Left cardiac atrium (tissue), 4 donors: ENCODE measurements at regions not wholly inside any gene's neighbourhood (a gene's known extent, or its start where the extent isn't known, plus 50 kb on each side); places are given as distances from the start of the nearest gene placed in this dataset.
A peak's percentile ranks its signal among the peaks of the same experiment; 100 is the strongest.

Source experiments
- ATAC-seq, 2 donors: fragments of 200-7000 bp; cut with Tn5 transposase; one replicate each; pipeline ENCODE4 v1.9.1; 2020; ENCODE audit warnings: mild to moderate bottlenecking in 2 of 2, moderate library complexity in 2 of 2
- DNase-seq: peaks from one replicate; pipeline ENCODE4 v3.0.0-alpha.2; 2020
- intact Hi-C, 2 donors: fragments of 100-400 bp; cut with DNase I; formaldehyde crosslinking; loops; one replicate each; pipeline versions ENCODE4 v1.14.1 to v1.15.1; 2022 to 2023
- donor health status: DM: no; HTN: yes; CAD: no.
- donor health status: DM: no; HTN: yes; CAD: no; lungs with severe emphysema.
- donor health status: DM: yes; HTN: yes; CAD: no.
- donor health status: Dilated cardiomyopathy.

DNA sequence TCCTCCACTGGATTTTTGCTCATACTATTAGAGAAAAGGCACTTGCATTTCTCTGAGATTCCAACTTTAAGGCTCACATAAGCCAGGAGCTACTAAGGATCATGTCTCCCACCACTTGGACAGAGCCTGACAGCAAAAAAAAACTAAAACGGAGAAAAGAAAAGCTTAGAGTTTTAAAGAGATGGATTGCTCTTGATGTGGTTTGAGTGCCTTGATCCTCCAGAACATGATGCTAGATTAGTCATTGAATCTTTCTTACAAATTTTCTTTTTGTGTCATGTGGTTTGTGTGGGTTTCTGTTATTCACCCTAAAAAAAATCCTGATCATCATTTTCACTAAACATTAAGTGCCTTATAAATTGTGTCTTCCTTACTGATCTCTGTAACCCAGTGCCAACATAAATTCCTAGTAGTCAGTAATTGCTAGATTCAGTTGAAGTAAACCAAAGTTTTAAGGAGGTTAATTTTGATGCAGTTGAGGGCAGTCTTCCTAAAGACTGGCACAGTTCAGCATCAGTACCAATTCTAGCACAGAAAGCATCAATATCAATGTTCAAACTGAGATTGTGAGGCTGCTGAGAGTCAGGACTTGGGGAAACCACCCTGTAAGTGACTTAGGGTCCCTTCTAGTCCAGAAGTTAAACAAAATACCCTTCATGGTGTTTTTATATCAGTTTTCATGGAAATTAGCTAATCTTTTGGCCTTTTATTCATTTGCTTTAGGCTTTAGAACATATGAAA, 206.3 kb downstream of the RAD51AP2 start:
- DNase-seq (no peak), ATAC-seq (no peak)
- intact Hi-C loops: loop anchor here (10.0 kb wide), 2 partner anchors 353 to 537 kb away; no protein-coding TSS in a partner anchor

DNA sequence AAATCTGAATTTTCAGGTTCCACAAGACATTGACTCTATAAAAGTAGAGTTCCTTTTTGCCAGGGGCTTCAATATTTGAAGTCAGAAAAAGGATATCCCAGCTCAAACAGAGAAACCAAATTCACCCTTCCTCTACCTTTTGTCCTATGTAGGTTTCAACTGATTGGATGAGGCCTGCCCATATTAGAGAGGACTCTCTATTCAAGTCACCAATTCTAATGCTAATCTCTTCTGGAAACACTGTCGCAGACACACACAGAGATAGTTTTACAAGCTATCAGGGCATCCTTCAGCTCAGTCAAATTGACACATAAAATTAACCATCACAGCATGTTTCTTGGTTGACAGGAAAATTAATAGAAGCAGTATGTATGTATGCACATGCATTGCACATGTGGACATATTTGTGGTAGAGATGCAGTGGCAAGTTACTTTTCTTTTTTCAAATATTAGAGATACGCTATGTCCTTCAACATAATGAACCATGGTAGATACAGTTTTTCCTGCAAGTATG, 207.1 kb downstream of the RAD51AP2 start:
- intact Hi-C loops: loop anchor here (10.0 kb wide), 2 partner anchors 354 to 536 kb away; no protein-coding TSS in a partner anchor
- no peak for ATAC-seq
- DNase-seq: no peak

DNA sequence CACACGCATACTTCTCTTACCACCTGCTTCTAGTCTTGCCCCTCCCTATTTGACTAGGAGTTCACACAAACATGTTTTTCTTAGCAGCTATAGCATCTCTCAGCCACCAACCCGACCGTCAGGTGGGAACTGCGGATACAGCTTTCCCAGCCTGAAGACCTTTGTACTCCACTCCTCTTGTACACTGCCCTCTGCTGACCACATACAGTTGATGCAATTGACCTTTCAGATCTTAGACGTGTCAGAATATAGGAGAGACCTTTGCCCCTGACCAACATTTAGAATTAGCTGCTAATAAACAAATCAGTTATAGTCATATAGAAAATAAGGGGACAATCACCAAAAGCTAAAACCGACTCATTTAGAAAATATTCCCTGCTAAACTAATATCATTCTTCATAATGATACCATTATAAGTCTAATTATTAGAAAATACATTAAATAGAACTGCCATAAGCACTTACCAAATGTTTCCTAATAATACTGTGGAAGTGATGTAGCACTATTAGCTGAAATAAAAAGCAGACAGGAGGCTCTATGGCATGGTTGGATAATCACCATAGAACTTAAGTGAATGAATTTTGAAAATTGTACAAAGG, 208.4 kb downstream of the RAD51AP2 start:
- peak in 1 of 2 donors; percentile 70 for ATAC-seq
- DNase-seq: no peak
- intact Hi-C loops: loop anchor here (5.0 to 10.0 kb wide), 3 partner anchors 355 to 538 kb away; no protein-coding TSS in a partner anchor

DNA sequence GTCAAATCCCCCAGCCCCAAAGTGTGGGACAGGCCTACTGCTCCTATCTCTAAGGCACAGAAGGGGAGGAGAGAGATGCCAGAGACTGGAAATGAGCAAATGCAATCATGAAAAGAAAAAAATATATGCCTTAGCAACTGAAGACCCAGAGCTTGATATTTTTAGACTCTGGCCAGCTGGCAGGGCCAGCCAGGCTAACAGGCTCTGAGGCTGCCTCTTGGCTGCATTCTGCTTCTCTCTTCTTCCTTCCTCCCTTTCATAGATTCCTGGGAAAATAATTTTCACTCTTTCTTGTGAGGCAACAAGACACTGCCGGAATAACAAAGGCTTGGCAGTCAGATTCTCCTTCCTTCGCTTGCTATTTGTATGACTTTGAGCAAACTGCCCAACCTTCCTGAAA, 209.1 kb downstream of the RAD51AP2 start:
- DNase-seq (no peak), ATAC-seq (no peak)
- intact Hi-C loops: loop anchor here in 1 of 2 donors (5.0 kb wide), 1 partner anchor 537 kb away; no protein-coding TSS in a partner anchor

DNA sequence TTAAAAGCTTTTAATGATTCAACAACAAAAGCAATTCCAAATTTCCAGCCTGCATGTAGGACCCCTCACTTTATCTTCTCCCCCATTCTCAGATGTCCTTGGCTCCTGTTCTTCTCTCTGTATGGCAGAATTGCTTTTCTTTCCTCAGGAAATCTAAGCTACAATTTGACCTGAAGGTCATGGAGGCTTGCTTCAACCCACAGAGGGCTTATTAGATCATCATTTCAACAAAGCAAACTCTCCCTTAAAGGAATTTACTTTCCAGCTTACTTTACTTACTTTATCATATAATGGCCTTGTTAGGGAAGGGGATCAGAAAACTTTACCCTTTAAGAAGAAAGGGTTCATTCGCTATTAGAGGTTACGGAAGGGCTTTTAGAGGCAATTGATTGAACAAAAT, 211.5 kb downstream of the RAD51AP2 start:
- no peak for ATAC-seq
- intact Hi-C loops: loop anchor here in 1 of 2 donors (5.0 kb wide), 1 partner anchor 534 kb away; no protein-coding TSS in a partner anchor
- DNase-seq: no peak

DNA sequence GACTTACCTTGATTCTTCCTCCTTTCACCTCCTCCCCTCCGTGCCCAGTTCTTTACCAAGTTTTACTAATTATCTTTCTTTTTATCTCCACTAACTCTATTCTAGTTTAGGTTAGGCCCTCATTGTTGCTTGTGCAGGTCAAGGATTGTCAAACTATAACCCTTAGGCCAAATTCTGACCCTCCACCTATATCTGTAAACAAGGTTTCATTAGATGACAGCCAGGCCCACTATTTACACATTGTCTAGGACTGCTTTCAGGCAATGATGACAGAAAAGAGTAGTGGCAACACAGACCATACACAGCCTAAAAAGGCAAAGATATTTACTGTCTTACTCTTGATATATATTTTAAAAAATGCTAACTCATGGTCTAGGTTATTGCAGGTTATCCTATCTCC, 212.0 kb downstream of the RAD51AP2 start:
- intact Hi-C loops: loop anchor here in 1 of 2 donors (5.0 kb wide), 1 partner anchor 534 kb away; no protein-coding TSS in a partner anchor
- no peak for DNase-seq
- ATAC-seq: no peak

DNA sequence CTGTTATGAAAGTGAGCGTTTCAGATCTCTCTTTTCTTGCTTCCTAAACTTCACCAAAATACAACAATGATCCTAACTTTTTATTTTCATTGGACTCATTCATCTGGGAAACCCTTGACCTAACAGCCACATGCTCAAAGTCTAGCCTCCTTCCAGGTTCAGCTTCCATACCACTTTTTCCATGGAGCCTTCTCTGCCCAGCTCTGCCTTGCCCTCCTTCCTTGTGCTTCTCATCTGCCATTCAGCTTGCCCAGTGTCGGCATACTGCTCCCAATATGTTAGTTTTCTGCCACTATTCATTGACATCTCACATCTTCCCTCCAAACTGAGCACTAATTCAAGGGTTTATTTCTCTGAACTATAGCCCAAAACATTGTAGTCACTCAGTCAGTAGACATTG, 214.7 kb downstream of the RAD51AP2 start:
- DNase-seq: no peak
- ATAC-seq: no peak
- intact Hi-C loops: no loop called here

DNA sequence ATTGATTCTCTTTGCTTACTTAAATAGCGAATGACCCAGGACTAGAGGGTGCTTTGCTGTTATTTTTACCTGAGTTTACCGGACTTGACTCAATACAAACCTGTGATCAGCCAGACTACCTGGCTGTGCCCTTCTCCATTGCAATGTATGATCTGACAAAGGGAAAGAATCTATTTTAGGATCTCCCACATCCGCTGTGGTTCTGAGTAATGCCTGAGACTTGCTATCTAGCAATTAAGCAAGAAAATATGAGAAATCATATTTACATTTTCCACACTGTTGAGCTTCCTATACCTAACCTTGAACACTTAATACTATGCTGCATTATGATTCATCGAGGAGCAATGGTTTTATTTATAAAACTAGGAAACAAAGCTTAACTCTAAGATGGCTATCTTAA, 215.2 kb downstream of the RAD51AP2 start:
- ATAC-seq: no peak
- no peak for DNase-seq
- intact Hi-C loops: no loop called here

DNA sequence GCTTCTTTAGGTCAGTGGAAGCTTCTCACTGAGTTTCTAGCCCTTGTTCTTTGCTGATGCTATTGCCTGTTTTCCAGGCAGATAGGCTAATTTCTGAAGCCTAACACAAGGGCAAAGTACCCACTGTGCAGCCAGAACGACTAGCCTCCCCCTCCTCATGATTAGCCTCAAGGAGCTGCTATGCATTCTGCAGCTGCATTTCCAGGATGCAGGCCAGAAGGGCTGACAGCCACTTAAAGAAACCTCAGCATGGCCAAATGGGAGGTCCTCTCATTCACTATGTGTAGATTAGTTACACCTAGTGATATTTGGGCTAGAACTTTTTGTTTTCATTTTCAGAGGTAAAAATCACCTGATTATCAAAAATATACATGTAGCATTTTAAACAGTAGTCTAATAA, 216.0 kb downstream of the RAD51AP2 start:
- no peak for DNase-seq
- no peak for ATAC-seq
- intact Hi-C loops: no loop called here

DNA sequence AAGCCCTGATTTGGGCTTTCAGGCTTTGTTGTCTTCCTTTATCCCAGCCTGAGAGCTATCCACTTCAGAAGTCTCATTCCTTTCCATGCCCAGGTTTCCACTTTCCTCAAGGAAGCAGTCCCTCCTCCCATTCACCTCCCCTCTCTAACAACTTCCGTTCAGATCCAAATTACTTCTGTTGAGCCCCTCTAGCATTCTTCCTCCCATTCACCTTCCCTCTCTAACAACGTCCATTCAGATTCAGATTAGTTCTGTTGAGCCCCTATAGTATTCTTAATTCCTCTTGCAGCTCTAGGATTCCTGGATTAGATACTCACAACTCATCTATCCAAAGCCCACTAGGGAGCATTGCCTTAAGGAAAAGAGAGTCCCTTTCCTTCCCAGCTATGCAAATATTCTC, 216.8 kb downstream of the RAD51AP2 start:
- ATAC-seq: no peak
- intact Hi-C loops: no loop called here

DNA sequence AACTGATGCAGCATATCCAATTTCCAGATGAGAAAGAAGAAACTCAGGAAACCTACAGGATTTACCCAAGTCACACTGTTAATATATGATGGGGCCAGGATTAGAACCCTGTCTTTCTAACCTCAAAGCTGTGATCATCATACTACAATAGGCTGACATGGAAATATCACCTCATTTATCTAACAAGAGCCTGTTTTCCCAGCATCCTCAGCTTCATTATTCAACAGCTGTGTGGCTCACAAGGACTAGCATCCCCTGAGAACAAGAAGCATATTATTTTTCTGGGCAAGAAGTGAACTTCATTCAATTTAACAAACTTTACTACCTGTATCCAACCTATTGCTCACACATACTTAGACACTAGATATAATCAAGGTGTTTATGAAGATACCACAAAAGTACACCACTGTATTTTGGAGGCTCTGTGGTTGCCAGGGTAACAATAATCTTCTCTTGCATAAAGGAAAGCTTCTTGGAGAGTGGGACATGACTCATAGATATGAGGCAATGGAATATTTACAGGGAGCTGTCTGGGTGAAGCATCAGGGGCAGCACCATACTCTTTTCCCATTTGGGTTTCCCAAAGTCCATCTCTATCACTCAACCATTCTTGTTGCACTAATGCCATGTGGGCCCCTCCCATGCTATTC, 218.2 kb downstream of the RAD51AP2 start:
- intact Hi-C loops: no loop called here
- ATAC-seq: peak in 1 of 2 donors; percentile 79
- DNase-seq: no peak

More for the DNA sequence above, 216.8 kb downstream of the RAD51AP2 start:
- DNase-seq: no peak

DNA sequence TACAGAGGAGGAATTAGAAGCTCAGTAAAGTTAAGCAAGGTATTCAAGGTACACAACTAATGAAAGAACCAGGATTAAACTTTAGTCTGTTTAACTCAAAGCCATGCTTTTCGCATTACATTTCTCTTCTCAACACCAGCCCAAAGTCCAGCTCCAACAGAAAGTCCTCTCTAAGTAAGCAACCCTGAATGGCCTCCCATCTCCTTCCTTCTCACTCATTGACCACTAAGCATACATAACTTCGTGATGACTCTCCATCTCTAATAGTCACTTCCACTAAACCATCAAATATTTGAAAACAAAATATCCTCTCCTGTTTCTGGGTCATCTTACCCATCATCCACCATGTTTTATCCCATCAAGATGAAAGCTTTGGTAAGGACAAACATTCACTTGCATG, 219.8 kb downstream of the RAD51AP2 start:
- ATAC-seq (no peak), DNase-seq (no peak)
- intact Hi-C loops: no loop called here

DNA sequence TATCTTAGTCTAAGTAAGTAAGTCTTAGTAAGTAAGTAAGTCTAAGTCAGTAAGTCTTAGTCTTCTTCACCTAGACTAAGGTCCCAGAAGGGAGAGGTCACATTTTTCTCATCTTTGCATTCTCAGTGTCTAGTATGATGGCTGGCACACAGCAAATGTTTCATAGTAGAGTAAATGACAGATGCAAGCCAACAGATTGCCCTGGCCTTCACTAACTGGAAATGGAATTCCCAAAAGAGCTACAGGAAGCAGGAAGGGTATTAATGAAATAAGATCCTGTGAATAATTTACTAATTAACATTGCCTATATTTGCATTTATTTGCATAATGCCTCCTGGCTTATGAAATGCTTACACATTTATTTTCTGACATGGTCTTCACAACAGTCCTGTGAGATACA, 221.6 kb downstream of the RAD51AP2 start:
- intact Hi-C loops: no loop called here
- DNase-seq: no peak
- ATAC-seq: no peak

DNA sequence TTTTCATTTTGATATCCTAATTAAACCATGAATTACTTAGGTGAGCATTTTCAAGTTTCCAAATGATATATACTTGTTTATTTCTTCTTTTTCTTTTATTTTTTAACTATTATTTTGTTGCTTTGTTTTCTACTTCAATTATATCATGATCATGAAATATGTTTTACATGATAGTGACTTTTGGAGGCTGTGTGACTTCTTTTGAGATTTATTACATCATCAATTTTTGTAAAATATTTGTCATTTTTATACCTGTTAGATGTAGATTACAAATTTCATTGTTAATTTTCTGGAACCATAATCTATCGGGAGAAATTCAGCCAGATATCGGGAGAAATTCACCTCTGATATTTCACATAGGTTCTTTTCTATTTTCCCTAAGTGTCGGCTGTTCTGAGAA, 228.6 kb downstream of the RAD51AP2 start:
- intact Hi-C loops: no loop called here
- DNase-seq (no peak), ATAC-seq (no peak)

DNA sequence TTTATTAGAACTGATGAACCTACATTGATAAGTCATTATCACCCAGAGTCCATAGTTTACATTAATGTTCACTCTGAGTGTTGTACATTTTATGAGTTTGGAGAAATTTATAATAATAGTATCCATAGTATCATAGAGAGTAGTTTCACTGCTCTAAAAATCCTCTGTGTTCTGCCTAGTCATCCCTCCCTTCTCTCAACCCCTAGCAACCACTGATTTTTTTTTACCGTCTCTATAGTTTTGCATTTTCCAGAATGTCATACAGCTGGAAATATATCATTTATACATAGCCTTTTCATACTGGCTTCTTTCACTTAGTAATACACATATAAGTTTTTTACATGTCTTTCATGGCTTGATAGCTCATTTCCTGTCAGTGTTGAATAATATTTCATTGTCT, 231.1 kb downstream of the RAD51AP2 start:
- intact Hi-C loops: no loop called here
- DNase-seq: no peak
- ATAC-seq: no peak

DNA sequence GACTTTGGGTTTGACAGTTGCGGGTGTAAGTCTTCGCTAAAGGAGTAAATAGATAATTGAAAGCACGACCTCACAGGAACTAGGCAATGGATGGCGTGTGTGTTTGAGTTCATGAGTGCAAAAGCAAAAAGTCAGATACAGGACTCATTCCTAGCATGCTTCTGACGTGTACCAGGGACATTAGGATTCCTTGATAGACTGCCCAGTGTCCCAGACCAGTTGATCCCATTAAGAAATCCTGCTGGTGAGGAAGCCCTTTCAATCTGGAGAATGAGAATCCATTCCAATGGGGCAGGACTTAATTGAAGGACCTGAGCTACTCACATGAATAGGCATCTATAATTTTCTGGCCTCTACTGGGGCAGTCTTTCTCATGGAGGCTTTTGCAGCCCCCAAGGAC, 235.4 kb downstream of the RAD51AP2 start:
- no peak for ATAC-seq
- intact Hi-C loops: no loop called here

DNA sequence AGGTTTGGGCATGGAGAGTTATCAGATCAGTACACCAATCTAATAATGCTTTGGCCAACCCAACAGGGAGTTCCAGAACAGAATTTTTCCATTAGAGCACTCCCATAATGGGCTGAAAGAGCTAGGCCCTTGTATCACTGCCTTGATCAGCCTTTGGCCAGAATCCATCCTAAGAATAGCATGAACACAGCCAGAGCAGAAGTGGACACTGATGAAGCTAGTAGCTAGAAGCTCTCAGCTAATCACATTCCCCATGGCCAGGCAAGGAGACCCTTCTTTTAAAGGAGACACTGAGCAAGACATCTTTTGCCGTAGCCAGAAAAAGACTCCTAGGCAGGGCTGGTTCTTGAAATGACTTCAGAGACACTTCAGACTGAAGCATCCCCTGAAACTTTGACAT, 236.0 kb downstream of the RAD51AP2 start:
- ATAC-seq (no peak), DNase-seq (no peak)
- intact Hi-C loops: no loop called here

More for the DNA sequence above, 235.4 kb downstream of the RAD51AP2 start:
- no peak for DNase-seq

DNA sequence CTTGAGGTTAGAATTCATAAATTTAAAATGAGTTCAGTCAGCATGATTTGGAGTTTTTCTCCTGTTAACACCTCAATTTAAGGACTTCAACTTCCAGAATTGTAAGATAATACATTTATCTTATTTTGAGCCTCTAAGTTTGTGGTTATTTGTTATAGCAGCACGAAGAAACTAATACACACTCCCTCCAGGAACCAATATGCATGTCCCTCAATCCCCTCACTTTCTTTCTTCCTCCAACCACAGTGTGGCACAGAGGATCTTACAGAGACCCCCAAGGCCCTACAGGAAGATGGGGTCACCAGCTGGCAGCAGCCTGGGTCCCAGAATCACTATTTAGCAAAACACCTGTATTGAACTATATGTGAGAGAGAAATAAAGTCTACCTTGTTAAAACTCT, 242.0 kb downstream of the RAD51AP2 start:
- intact Hi-C loops: no loop called here
- DNase-seq (no peak), ATAC-seq (no peak)

DNA sequence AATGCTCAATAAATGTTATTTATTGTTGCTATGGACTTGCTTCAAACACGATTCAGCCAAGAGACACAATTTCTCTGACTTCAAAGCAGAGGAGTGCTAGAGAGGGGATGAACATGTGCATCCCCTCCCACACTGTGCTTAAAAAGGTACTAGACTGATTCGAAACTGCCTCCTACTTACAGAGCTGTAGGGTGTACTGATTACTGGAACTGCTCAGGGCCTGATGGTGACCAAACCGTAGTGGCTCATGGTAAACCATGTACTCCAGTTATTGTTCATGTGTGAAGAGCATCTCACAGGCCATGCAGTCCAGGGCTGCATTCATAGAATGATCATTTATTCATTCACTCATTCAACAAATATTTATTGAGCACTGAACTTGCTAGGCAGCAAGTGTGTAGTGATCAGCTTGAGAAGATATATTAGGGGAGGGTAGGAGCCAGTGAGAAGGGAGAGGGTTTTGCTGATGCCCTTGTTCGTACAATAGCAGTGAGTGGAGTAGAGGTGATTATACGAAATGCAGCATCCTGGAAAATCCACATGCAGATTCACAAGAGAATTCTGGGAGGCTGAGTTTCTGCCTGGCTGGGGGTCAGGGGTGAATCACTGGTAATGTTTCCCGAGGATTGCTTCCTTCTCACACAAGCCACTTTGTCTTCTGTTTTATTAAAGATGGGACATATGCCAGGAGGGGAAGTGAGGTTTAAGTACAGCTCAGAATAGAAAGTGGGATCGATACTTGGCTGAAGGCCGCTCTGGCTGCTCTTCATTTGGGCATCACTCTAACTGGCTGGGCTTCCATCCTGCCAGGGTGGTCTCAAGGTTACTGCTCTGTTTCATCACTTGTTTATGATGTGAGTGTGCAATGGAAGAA, 245.4 kb downstream of the RAD51AP2 start:
- intact Hi-C loops: no loop called here

More for the DNA sequence above, 245.4 kb downstream of the RAD51AP2 start:
- DNase-seq (no peak), ATAC-seq (no peak)
